ENCODE measurements at regions not wholly inside any gene's neighbourhood (a gene's known extent, or its start where the extent isn't known, plus 50 kb on each side); places are given as distances from the start of the nearest gene placed in this dataset.

DNA sequence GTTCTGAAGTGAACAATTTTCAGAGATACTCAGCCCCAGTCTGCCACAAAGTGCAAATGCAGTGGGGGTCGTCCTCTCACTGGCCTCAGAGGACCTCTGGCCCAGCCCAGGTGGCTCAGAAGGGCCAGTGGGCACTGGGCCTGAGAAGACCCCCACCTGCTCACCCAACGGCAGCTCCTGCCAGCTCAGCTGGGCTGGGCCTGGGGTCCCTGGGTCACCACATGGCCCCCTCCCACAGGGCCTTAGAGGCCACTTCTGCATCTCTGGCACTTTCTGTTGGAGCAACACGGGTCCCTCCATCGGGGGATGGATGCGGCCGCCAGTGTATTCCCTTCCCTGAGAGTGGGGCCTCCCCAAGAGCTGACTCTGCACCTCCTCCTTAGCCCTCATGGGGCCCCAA, 262.7 kb upstream of the KCNH8 start:
- Histone ChIP-seq H3K9me3 (ENCODE audit: insufficient read depth, low read length, severe bottlenecking) (no peaks in the 10 kb centered on the region), H3K4me1 (ENCODE audit: insufficient read depth, low read length) (no peaks in the 10 kb centered on the region), H3K79me2 (ENCODE audit: insufficient read depth, low read length) (no peaks in the 10 kb centered on the region), H3K4me3 (ENCODE audit: low read depth in 1 of 2, low read length in 2 of 2) (no peak overlapping the region), H3K9ac (ENCODE audit: low read depth, low read length) (no peak overlapping the region), H4K20me1 (ENCODE audit: insufficient read depth, low read length) (no peaks in the 10 kb centered on the region), H3K27me3 (ENCODE audit: insufficient read depth, low read length, poor library complexity) (peaks cover 9% of the 10 kb centered on the region), H2AFZ (ENCODE audit: low read depth, low read length) (no peak overlapping the region), H3K4me2 (ENCODE audit: insufficient read depth, low read length) (no peak overlapping the region), H3K36me3 (ENCODE audit: insufficient read depth, low read length) (no peaks in the 10 kb centered on the region), H3K27ac (ENCODE audit: low read length) (no peak overlapping the region)
- no peak for TF ChIP-seq EZH2 (IDR thresholded peaks at IDR 0.05; ENCODE audit: borderline replicate concordance, low read depth, low read length, severe bottlenecking)
- TF ChIP-seq, protein P1, sequence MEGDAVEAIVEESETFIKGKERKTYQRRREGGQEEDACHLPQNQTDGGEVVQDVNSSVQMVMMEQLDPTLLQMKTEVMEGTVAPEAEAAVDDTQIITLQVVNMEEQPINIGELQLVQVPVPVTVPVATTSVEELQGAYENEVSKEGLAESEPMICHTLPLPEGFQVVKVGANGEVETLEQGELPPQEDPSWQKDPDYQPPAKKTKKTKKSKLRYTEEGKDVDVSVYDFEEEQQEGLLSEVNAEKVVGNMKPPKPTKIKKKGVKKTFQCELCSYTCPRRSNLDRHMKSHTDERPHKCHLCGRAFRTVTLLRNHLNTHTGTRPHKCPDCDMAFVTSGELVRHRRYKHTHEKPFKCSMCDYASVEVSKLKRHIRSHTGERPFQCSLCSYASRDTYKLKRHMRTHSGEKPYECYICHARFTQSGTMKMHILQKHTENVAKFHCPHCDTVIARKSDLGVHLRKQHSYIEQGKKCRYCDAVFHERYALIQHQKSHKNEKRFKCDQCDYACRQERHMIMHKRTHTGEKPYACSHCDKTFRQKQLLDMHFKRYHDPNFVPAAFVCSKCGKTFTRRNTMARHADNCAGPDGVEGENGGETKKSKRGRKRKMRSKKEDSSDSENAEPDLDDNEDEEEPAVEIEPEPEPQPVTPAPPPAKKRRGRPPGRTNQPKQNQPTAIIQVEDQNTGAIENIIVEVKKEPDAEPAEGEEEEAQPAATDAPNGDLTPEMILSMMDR (IDR thresholded peaks at IDR 0.05; ENCODE audit: borderline replicate concordance, extremely low read depth, low read length, poor library complexity, severe bottlenecking) = no peak
- DNase-seq (no peak), ATAC-seq (ENCODE audit: insufficient read depth, low read depth) (no peak)

DNA sequence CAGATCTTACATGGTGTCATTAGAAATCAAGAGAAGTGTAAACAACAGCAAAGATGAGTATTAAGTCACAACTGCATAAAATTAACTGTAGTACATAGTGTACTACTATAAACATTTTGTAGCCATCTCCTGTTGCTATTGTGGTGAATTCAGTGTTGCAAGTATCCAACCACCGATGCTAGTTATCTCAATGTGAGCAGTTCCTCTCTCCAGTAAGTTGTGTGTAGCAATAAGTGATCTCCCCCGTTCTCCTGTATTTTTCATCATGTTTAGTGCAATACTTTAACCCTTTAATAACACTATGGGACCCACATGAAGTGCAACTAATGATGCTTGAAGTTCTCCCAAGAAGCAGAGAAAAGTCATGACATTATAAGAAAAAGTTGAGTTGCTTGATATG, 264.7 kb upstream of the KCNH8 start:
- no peaks in the 10 kb centered on the region for H3K79me2 ChIP-seq (ENCODE audit: insufficient read depth, low read length)
- H3K4me2 ChIP-seq (ENCODE audit: insufficient read depth, low read length) = no peak overlapping the region
- no peak overlapping the region for H3K9ac ChIP-seq (ENCODE audit: low read depth, low read length)
- DNase-seq = no peak
- no peak for ATAC-seq (ENCODE audit: insufficient read depth, low read depth)
- H3K36me3 ChIP-seq (ENCODE audit: insufficient read depth, low read length) = no peaks in the 10 kb centered on the region
- H2AFZ ChIP-seq (ENCODE audit: low read depth, low read length) = no peak overlapping the region
- no peak for TF ChIP-seq EZH2 (IDR thresholded peaks at IDR 0.05; ENCODE audit: borderline replicate concordance, low read depth, low read length, severe bottlenecking)
- TF ChIP-seq, protein P1 (IDR thresholded peaks at IDR 0.05; ENCODE audit: borderline replicate concordance, extremely low read depth, low read length, poor library complexity, severe bottlenecking) = no peak
- no peaks in the 10 kb centered on the region for H4K20me1 ChIP-seq (ENCODE audit: insufficient read depth, low read length)
- no peak overlapping the region for H3K27ac ChIP-seq (ENCODE audit: low read length)
- no peak overlapping the region for H3K4me3 ChIP-seq (ENCODE audit: low read depth in 1 of 2, low read length in 2 of 2)
- peaks cover 7% of the 10 kb centered on the region for H3K27me3 ChIP-seq (ENCODE audit: insufficient read depth, low read length, poor library complexity)
- H3K9me3 ChIP-seq (ENCODE audit: insufficient read depth, low read length, severe bottlenecking) = no peaks in the 10 kb centered on the region
- no peaks in the 10 kb centered on the region for H3K4me1 ChIP-seq (ENCODE audit: insufficient read depth, low read length)

DNA sequence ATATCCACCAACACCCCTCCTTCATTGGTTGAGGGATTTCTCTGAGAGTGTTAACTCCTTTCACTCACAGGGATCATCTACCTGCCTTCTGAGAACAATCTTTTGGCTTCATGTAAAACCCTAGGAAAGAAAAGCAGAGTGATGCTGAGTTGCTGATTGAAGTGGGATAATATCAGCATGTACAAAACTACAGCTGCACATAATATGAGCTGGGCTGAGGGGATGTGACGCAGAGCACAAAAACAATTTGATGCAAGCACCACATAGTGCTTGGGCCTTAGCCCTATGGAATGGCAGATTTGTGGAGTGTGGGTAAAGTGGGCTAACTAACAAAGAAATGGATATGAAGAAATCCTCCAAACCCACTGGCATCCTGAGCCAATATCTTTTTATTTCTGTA, 267.6 kb upstream of the KCNH8 start:
- Histone ChIP-seq H3K79me2 (ENCODE audit: insufficient read depth, low read length) (no peaks in the 10 kb centered on the region), H3K9ac (ENCODE audit: low read depth, low read length) (no peak overlapping the region), H3K36me3 (ENCODE audit: insufficient read depth, low read length) (no peaks in the 10 kb centered on the region), H3K27me3 (ENCODE audit: insufficient read depth, low read length, poor library complexity) (no peaks in the 10 kb centered on the region), H3K27ac (ENCODE audit: low read length) (no peak overlapping the region), H2AFZ (ENCODE audit: low read depth, low read length) (no peak overlapping the region), H3K4me2 (ENCODE audit: insufficient read depth, low read length) (no peak overlapping the region), H3K4me1 (ENCODE audit: insufficient read depth, low read length) (no peaks in the 10 kb centered on the region), H3K4me3 (ENCODE audit: low read depth in 1 of 2, low read length in 2 of 2) (no peak overlapping the region), H4K20me1 (ENCODE audit: insufficient read depth, low read length) (no peaks in the 10 kb centered on the region), H3K9me3 (ENCODE audit: insufficient read depth, low read length, severe bottlenecking) (no peaks in the 10 kb centered on the region)
- ATAC-seq (ENCODE audit: insufficient read depth, low read depth) (no peak), DNase-seq (no peak)
- TF ChIP-seq EZH2 (IDR thresholded peaks at IDR 0.05; ENCODE audit: borderline replicate concordance, low read depth, low read length, severe bottlenecking) = no peak
- TF ChIP-seq, protein P1 (IDR thresholded peaks at IDR 0.05; ENCODE audit: borderline replicate concordance, extremely low read depth, low read length, poor library complexity, severe bottlenecking) = no peak

DNA sequence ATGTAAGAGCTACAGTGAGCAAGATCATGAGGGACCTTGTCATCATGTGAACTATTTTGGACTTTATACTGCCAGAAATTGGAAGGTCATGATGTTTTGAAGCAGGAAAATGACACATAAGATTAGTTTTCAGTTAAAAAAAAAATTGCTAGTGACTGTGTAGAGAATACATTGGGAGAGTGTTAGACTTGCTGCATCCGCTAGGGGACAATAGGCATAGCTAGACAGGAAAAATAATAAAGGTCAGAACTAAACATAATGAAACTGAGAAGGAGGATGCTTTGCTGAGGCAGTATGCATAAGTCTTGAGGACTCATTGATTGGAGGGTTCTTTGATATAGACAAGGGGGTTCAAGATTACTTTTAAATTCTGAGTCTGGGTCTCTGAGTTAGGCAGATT, 275.8 kb upstream of the KCNH8 start:
- no peak overlapping the region for H2AFZ ChIP-seq (ENCODE audit: low read depth, low read length)
- no peaks in the 10 kb centered on the region for H3K9me3 ChIP-seq (ENCODE audit: insufficient read depth, low read length, severe bottlenecking)
- no peaks in the 10 kb centered on the region for H3K36me3 ChIP-seq (ENCODE audit: insufficient read depth, low read length)
- no peak overlapping the region for H3K4me3 ChIP-seq (ENCODE audit: low read depth in 1 of 2, low read length in 2 of 2)
- no peaks in the 10 kb centered on the region for H3K79me2 ChIP-seq (ENCODE audit: insufficient read depth, low read length)
- no peaks in the 10 kb centered on the region for H3K4me1 ChIP-seq (ENCODE audit: insufficient read depth, low read length)
- TF ChIP-seq, protein P1 (IDR thresholded peaks at IDR 0.05; ENCODE audit: borderline replicate concordance, extremely low read depth, low read length, poor library complexity, severe bottlenecking) = no peak
- no peak for TF ChIP-seq EZH2 (IDR thresholded peaks at IDR 0.05; ENCODE audit: borderline replicate concordance, low read depth, low read length, severe bottlenecking)
- no peak overlapping the region for H3K4me2 ChIP-seq (ENCODE audit: insufficient read depth, low read length)
- DNase-seq (no peak), ATAC-seq (ENCODE audit: insufficient read depth, low read depth) (no peak)
- H3K27ac ChIP-seq (ENCODE audit: low read length) = no peak overlapping the region
- no peak overlapping the region for H3K9ac ChIP-seq (ENCODE audit: low read depth, low read length)
- no peaks in the 10 kb centered on the region for H4K20me1 ChIP-seq (ENCODE audit: insufficient read depth, low read length)
- no peaks in the 10 kb centered on the region for H3K27me3 ChIP-seq (ENCODE audit: insufficient read depth, low read length, poor library complexity)

Data from DND-41 (cell line).